NOMO-1 treated with dmso at 0.1 percent for 144 hours (cell line): ENCODE measurements at regions not wholly inside any gene's neighbourhood (a gene's known extent, or its start where the extent isn't known, plus 50 kb on each side); places are given as distances from the start of the nearest gene placed in this dataset.
A peak's percentile ranks its signal among the peaks of the same experiment; 100 is the strongest.

Experiments
- DNase-seq: peaks from one replicate; lab custom pipeline; 2025; ENCODE audit not compliant: unreplicated experiment; lab: John Stamatoyannopoulos, UW

DNA sequence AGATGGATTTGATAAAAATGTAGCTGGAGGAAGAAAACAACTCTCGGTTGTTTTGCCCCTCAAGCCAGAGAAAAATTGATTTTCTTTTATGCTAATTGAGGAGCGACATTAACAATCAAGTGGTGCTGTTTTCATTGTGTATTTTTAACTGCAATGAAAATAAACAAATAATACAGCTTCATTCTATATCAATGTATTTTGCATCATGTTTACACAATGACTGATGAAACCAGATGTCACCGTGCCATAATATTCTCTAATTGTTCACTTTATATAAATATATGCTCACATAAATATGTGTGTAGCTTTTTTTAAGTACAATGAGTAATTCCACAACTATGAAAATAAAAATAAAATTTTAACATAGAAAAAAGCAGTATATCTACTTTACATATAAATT is 139.0 kb upstream of the PRDM9 start:
- no peak for DNase-seq

DNA sequence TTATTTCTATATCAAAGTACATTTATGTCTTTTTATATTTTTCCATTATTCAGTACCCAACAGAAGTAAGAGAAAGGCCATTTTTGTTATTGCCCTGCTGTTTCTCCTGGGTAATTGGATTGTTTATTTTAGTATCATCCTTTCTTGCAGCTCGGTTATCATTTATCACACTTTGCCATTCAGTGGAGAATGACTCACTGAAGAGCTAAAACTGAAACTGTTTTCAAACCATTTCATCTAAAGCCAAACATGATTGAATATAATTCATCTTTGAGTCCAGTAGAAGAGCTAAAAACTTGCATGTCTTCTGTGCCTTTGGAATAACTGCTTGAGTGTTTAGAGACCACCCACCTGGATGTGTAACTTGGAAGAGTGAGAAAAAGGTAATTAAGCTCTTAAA is 139.5 kb upstream of the PRDM9 start:
- no peak for DNase-seq

DNA sequence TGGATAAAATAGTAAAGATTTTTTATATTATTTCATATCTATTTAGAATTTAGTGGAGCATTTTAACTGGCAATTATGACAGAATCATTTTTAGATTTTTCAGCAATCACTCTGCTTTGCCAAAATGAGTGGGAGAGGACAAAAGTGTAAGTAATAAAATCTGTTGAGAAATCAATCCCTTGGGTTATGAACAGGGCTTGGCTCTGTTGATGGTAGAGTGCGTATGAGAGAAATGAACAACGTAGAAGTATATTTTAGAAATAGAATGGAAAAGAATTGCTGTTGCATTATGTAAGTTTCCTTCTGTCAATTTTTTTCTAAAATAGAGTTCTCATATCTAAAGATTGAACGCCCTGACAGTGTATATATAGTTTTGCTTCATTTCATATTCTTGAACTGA is 154.1 kb upstream of the PRDM9 start:
- no peak for DNase-seq

DNA sequence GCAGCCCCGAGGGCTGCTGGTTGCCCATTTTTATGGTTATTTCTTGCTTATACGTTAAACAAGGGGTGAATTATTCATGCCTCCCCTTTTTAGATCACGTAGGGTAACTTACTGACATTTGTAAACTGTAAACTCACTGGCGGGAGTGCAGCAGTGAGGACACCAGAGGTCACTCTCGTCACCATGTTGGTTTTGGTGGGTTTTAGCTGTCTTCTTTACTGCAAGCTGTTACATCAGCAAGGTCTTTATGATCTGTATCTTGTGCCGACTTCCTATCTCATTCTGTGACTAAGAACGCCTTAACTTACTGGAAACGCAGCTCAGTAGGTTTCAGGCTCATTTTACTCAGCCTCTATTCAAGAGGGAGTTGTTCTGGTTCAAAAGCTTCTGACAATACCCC is 155.0 kb upstream of the PRDM9 start:
- DNase-seq: peak; percentile 58

DNA sequence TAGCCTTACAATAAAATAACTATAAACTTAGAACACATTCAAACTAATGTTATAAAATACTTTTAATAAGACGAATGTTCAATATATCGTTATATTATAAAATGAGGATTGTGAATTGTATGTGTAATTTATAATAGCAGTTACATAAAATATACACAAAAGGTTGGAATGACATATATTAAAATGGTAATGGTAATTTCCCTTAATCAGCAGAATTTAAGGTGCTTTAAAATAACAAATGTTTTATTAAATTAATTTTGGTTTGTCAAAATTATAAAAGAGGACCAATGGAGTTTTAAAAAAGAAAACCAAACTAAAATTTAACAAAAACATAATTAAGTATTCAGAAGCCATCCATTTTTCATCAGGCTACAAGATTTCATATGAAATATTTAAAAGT is 164.3 kb upstream of the PRDM9 start:
- DNase-seq: no peak

DNA sequence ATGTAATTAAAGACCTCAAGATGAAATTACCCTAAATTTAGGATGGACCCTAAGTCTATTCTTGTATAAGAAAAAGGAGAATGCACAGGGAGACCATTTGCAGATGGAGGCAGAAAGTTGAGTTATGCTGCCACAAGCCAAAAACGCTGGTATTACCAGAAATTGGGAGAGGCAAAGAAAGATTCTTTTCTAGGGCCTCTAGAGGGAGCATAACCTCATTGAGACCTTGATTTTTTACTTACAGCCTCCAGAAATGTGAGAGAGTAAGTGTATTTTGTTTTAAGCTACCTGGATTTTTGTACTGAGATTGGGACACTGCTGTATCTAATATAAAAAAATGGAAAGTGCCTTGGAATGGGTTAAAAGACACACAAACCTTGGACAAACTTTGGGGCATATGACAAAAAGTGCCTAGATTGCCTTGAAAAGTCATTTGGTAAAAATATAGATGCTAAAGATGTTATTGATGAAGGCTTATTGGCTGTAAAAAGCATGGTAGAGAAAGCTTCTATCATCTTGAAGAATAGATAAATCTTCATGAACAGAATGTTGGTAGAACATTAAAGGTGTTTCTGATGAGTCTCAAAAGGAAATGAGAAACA is 174.7 kb upstream of the PRDM9 start:
- DNase-seq: peak; percentile 2

DNA sequence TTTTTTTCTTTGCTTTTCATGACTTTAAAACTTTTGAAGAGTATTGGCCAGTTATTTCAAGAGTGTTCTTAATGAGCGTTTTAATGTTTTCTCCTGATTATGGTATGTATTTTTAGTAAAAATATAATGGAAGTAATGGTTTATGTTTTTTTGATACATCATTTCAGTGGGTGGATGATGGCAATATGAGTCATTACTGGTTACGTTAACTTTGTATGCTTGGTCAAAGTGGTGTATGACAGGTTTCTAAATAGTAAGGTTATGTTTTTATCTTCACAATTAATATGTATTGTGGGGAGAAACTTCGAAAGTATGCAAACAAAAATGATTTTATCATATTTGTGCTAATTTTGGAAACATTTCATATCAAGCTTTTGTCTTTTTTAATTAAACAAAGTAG is 176.7 kb upstream of the PRDM9 start:
- DNase-seq: no peak

DNA sequence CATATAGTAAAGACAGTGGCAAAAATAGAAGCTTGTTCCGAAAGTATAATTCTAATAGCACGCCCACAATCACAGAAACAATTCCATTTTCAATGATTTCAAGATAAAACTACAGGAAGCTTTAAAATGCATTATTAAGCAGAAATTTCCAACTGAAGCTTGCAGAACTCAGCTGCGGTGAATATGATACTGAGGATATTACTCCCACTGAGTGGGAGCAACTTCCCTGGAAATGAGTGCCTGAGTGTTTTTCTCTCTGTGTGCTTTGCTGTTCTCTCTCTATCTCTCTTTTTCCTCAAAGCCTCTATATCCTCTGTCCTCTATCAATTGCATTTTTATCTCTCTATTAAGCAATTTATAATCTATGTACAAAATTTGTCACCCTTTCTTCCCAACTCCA is 187.5 kb upstream of the PRDM9 start:
- DNase-seq: no peak

DNA sequence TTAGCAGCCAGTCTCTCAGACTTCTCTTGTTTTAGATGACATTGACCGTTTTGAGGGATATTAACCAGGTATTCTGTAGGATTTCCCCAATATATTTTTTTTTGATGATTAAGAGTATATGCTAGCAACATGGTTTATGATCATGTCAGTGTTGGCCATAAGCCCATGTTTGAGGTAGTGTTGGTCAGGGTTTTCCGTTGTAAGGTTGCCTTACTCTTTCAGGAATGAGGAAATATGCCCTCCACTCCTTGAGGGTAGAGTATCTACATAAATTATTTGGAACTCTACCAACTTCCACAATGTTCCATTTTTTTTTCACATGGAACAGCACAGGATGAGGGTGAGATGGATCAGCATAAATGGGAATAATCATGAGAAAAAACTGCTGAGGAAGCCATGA is 188.4 kb upstream of the PRDM9 start:
- no peak for DNase-seq

DNA sequence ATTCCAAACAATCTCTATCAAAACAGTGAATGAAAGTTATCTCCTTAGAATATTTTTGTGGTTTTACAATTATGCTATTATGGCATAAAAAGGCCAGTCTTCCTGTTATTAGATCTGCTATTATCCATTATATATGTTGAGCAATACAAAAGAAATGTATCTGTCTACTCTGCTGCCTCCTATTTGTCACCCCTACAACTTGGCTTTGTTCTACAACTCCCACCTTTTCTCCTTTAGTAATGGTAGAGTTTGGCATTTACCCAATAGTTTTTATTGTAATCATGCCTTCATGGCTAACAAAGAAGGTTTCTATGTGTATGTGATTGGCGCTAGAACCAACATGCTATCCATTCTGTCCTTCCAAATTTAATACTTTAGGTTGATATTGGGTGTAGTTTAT is 189.2 kb upstream of the PRDM9 start:
- no peak for DNase-seq

DNA sequence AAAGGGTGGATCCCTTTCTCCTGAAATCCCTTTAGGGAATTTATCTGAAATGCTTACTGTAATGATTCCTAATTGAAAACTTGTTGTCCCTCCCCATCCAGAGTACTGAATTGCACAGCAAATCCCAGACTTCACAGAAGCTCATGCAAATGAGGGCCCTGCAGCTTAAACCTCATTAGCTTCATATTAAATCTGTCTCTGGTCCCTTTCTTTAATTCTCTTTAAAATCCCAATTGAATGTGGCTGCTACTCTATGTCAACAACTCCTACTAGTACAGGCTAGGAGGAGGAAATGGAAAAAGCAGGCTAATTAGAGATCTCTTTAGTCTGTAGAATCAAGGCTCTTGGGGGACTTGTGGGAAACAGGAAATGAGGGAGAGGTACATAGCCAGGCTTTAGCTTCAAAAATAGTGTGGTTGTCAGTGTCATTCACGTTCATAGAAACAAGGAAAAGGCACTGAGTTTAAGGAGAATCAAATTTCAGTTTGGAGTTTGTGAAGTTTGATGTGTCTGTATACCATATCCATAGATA is 191.3 kb upstream of the PRDM9 start:
- no peak for DNase-seq

DNA sequence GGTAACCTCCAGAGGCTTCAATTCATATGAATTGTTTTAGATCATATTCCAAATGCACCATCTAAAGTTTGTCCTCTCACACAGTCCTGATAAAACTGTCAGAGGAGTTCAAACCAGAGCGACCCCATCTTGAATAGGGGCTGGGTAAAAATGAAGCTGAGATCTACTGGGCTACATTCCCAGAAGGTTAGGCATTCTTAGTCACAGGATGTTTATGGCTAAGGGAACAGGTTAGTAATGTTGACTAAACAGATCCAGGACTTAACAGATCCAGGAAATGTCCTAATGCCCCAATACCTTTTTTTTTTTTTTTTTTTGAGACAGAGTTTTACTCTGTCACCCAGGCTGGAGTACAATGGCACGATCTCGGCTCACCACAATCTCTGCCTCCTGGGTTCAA is 192.6 kb upstream of the PRDM9 start:
- no peak for DNase-seq

DNA sequence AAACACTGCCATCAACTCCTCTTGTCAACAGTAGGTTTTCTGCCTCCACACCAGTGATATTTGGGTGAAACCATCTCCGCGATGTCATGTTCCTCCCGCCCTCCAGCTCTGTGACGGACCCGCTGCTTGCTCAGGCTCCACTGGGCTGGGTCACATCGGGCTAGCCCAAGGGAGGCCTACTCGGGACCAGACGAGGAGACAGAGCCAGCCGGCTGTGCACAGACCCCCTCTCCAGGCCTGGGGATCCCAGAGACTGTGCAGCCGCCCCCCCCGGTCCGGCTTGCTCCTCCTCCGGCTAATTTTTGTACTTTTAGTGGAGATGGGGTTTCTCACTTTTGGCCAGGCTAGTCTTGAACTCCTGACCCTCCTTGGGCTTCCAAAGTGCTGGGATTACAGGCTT is 202.4 kb upstream of the PRDM9 start:
- DNase-seq: no peak

DNA sequence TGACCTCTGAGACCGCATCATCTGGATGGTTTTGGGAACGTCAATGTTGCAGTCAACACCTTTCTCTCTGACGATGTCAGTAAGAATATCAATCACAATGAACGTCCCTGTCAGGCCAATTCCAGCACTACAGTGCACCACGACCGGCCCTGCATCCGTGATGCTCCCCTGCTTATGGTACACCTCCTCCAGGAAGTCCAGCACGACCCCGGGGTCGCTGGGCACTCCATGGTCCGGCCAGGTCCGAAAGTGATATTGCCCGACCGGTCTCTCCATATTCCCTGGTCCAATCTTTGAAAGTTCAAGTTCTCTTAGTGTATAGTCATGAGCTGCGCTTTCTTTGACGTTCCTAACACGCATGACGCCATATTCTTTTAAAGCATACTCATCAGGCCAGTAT is 203.6 kb upstream of the PRDM9 start:
- DNase-seq: no peak

DNA sequence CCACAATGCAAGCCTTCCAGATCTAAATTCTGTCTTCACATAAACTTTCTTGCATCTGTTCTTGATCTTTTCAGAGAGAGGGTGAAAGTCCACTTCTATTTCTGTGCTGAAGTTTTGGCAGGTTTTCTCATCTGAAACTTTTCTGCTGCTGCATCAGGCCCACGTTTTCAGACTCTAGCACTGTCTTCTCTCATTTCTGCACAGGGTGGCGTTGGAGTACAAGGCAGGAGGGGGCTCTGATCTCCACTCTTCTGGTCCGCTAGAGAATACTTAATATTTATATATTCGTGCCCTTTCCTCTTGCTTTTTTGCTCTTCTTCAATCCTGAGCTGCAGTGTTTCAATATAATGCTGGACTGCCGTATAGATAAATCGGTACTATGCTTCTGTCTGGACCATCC is 204.0 kb upstream of the PRDM9 start:
- DNase-seq: peak; percentile 6

DNA sequence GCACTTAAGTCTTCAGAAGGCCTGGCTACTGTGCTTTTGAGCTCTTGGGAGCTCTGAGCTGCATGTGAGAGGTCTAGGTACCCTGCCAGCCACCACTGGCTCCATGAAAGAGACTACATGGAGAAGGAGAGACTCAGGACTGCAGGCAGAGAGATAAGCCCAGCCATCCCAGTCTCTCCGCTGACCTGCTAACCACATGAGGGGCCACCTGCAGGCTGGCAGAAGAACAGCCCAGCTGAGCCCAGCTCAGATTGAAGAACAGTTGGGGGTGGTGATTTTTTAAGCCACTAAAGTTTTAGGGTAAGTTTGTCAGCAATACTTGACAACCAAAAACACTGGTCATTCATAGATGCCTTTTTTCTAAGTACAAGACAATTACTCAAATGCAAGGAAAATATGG is 205.0 kb upstream of the PRDM9 start:
- DNase-seq: no peak

DNA sequence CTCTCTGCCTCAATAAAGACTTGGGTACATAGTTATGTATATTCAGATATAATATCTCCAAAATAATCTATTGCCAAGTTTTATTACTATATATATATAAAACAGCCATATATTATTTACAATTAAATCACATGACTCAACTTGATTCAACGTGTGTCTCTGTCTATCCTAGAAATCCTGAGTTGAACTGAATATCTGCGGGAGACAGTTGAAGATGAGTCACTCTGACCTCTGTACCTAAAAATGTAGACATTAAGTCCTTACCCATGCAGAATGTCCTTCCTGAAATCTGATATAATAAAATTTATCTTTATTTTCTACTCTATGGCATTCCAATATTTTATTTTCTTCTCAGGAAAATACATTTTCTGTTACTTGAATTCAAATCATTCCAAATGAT is 218.2 kb upstream of the PRDM9 start:
- DNase-seq: no peak

DNA sequence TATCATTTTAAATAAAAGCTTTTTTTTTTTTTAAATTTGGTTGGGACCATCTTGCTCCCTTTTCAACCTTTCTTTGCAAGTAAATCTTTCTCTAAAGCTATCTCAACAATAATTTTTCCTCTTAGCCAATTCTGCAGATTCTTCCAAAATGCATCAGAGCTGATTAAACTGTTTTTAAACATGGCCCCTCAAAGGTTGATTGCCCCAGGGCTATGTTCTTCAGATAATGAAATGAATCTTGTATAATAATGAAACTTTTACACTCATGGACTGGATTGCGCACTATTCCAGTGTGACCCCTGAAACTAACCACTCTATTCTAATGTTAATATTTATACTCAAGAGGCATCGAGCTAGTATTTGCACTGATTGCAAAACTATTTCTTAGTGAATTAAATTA is 222.8 kb upstream of the PRDM9 start:
- no peak for DNase-seq

DNA sequence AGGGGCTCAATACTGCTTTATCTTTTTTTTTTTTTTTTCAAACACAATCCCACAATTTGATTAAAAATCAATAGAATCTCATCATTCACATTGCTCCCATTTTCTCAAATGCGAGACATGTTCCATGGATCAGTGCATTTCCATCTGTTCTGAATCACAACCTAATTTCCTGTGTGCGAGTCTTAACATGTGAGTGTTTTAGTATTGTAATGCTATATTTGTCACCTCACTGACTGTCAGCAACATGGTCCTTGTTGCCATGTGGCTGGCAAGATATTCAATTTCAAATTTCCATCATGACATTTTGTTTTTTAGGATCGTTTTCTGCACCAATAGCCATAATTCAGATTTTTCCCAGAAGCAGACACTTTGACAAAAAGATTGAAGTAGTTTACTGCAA is 233.2 kb upstream of the PRDM9 start:
- no peak for DNase-seq

DNA sequence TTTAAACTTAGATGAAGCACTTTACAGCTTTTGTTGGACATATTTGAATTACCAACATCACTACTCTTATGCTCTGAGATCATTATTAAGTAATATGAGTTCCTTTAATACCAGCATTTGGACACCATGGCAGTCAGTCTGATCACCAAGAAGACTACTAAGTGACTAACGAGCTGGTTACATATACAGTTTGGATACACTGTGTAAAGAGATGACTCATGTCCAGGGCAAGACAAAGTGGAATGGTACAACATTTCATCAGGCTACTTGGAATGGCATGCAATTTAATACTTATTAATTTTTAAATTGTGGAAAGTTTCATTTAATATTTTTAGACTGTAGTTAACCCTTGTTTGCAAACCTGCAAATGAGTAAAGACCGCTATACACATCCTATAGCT is 237.4 kb upstream of the PRDM9 start:
- no peak for DNase-seq

DNA sequence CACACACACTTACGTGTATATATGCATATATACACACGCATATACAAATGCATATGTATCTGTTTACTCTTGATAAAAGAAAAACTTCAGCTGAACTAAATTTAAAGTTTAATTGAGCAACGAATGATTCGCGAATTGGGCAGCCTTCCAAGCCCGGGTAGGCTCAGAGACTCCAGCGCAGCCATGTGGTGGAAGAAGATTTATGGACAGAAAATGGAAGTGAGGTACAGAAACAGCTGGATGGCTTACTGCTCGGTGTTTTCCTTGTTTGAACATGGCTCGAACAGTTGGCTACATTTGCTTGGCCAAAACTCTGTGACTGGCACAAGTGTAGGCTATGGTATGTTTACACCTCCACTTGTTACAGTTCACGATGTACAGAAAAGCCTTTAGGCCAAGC is 239.3 kb upstream of the PRDM9 start:
- no peak for DNase-seq

DNA sequence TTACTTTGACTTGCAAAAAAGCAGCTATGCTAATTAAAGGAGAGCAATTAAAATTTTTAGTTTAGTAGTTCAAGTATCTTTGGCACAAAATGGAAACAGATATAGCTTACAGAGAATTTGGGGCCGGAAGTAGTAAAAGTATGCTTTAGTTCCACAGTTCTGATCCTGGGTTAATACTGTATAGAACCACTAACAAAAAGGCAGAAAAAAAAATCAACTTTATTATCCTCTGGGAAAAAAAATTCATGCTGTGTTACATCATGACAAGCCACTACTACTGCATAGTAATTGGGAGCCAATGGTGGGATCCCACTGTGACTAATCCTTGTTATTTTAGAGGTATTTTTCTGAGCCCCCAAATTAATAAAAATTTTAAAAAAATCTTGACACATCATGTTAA is 246.8 kb upstream of the PRDM9 start:
- DNase-seq: no peak

DNA sequence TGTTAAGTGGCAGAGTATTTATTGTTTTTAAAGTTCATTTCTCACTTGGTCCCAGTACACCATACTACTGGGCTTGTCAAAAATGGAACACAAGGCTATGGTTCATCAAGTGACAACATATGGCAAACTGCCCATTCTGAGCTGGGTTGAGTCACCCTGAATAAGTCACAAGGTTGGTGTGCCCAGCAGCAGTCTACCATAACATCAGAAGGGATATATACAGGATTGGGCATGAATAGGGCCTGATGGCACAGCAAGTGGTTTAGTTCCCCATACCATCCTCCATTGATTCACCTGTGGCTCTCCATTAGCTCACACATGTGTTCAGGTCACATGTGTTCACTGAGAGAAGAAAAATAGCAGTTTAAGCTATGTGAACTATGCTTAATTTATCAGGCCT is 249.8 kb upstream of the PRDM9 start:
- DNase-seq: no peak
